ENCODE measurements at regions not wholly inside any gene's neighbourhood (a gene's known extent, or its start where the extent isn't known, plus 50 kb on each side); places are given as distances from the start of the nearest gene placed in this dataset.

GRCh38 chr3:3599016-3599415 is 200.2 kb upstream of the LRRN1 start:
- Mint-ChIP-seq H3K27ac (ENCODE audit: unreplicated experiment) (no peak overlapping the region), H3K27me3 (ENCODE audit: low read depth) (no peaks in the 10 kb centered on the region), H3K36me3 (ENCODE audit: low read depth) (no peaks in the 10 kb centered on the region), H3K4me3 (ENCODE audit: unreplicated experiment) (no peak overlapping the region), H3K4me1 (ENCODE audit: low read depth) (peaks cover 3% of the 10 kb centered on the region), H3K9me3 (ENCODE audit: low read depth) (peaks cover 2% of the 10 kb centered on the region)
- no peak for TF ChIP-seq CTCF (IDR thresholded peaks at IDR 0.05)
- no peak for DNase-seq (ENCODE audit: low spot score)

DNA sequence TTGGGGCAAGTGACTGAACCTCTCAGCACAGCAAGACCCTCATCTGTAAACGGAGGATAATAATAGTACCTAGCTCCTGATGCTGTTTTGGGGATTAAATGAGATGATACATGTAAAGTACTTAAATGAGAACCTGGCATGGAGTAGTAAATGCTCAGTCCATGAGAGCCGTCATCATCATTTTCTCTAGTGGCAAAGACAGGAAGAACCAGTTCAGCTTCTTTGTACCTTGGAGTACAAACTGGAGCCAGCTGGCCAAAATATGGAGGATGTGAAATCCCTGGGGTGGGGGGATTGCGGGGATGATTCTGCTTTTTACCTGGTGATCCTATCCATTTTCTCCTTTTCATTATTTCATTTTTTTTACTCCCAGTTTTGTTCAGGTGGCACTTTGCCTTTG is 204.2 kb upstream of the LRRN1 start:
- Mint-ChIP-seq H3K4me1 (ENCODE audit: low read depth) (no peaks in the 10 kb centered on the region), H3K36me3 (ENCODE audit: low read depth) (peaks cover 2% of the 10 kb centered on the region)

DNA sequence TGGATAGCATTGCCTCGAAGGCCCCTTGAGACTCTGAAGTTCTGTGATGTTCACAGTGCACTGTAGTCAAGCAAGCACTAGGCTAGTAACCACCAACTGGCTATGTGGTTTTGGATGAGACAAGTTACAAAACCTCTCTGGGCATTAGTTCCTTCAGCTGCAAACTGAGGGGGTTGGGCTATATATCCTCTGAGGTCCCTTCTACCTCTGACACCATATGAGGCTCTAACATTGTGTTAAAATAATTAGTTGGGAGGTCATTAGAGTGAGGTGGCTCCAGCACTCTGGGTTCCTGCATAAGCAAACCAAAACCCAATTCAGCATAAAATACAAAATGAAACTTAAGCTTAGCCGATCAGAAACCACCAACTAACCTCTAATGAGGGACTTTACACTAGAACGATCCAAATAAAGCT is 209.5 kb upstream of the LRRN1 start:
- Mint-ChIP-seq H3K27ac (ENCODE audit: unreplicated experiment) (no peak overlapping the region), H3K27me3 (ENCODE audit: low read depth) (no peaks in the 10 kb centered on the region), H3K36me3 (ENCODE audit: low read depth) (peaks cover 2% of the 10 kb centered on the region), H3K9me3 (ENCODE audit: low read depth) (peaks cover 7% of the 10 kb centered on the region), H3K4me3 (ENCODE audit: unreplicated experiment) (no peak overlapping the region), H3K4me1 (ENCODE audit: low read depth) (no peaks in the 10 kb centered on the region)
- DNase-seq (ENCODE audit: low spot score): no peak
- TF ChIP-seq CTCF (IDR thresholded peaks at IDR 0.05): no peak

More for the DNA sequence above, 204.2 kb upstream of the LRRN1 start:
- H3K4me3 Mint-ChIP-seq (ENCODE audit: unreplicated experiment): no peak overlapping the region
- H3K9me3 Mint-ChIP-seq (ENCODE audit: low read depth): peaks cover 7% of the 10 kb centered on the region
- H3K27me3 Mint-ChIP-seq (ENCODE audit: low read depth): no peaks in the 10 kb centered on the region
- H3K27ac Mint-ChIP-seq (ENCODE audit: unreplicated experiment): no peak overlapping the region
- no peak for TF ChIP-seq CTCF (IDR thresholded peaks at IDR 0.05)
- no peak for DNase-seq (ENCODE audit: low spot score)

- no peak for TF ChIP-seq CTCF (IDR thresholded peaks at IDR 0.05)
- Mint-ChIP-seq H3K36me3 (ENCODE audit: low read depth) (peaks cover 2% of the 10 kb centered on the region), H3K27me3 (ENCODE audit: low read depth) (no peaks in the 10 kb centered on the region), H3K27ac (ENCODE audit: unreplicated experiment) (no peak overlapping the region), H3K9me3 (ENCODE audit: low read depth) (peaks cover 7% of the 10 kb centered on the region), H3K4me1 (ENCODE audit: low read depth) (no peaks in the 10 kb centered on the region), H3K4me3 (ENCODE audit: unreplicated experiment) (no peak overlapping the region)
- no peak for DNase-seq (ENCODE audit: low spot score)
These were observed 211.6 kb upstream of the LRRN1 start for GRCh38 chr3:3587647-3587972.

GRCh38 chr3:3586843-3587646 is 212.2 kb upstream of the LRRN1 start:
- no peak for DNase-seq (ENCODE audit: low spot score)
- no peaks in the 10 kb centered on the region for H3K4me1 Mint-ChIP-seq (ENCODE audit: low read depth)
- H3K27ac Mint-ChIP-seq (ENCODE audit: unreplicated experiment): no peak overlapping the region
- H3K36me3 Mint-ChIP-seq (ENCODE audit: low read depth): peaks cover 2% of the 10 kb centered on the region
- TF ChIP-seq CTCF (IDR thresholded peaks at IDR 0.05): no peak
- peaks cover 5% of the 10 kb centered on the region for H3K9me3 Mint-ChIP-seq (ENCODE audit: low read depth)
- no peaks in the 10 kb centered on the region for H3K27me3 Mint-ChIP-seq (ENCODE audit: low read depth)
- no peak overlapping the region for H3K4me3 Mint-ChIP-seq (ENCODE audit: unreplicated experiment)

Data from chondrocyte (in vitro differentiated cells).